ENCODE measurements at regions not wholly inside any gene's neighbourhood (a gene's known extent, or its start where the extent isn't known, plus 50 kb on each side); places are given as distances from the start of the nearest gene placed in this dataset.
"Not testable (repeated sequence)": the region's sequence is repeated elsewhere in the genome, so short reads cannot be mapped to it uniquely, and the experiment has no call there.

DNA sequence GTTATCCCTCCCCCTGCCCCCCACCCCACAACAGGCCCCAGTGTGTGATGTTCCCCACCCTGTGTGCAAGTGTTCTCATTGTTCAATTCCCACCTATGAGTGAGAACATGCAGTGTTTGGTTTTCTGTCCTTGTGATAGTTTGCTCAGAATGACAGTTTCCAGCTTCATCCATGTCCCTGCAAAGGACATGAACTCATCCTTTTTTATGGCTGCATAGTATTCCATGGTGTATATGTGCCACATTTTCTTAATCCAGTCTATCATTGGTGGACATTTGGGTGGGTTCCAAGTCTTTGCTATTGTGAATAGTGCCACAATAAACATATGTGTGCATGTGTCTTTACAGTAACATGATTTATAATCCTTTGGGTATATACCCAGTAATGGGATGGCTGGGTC, 79.3 kb upstream of the EDEM3 start:
- H3K36me3 ChIP-seq (ENCODE audit: control insufficient read depth in 2 of 2, insufficient read depth in 1 of 2, low read length in 2 of 2); H3K27ac ChIP-seq (ENCODE audit: extremely low read depth, low read depth, low read length); H3K9me3 ChIP-seq (ENCODE audit: control insufficient read depth, insufficient read depth, low read depth, low read length); H3K4me1 ChIP-seq (ENCODE audit: control insufficient read depth, insufficient read depth, low read length); H3K4me3 ChIP-seq (ENCODE audit: low read depth, low read length); POLR2A ChIA-PET: not testable (repeated sequence)
- CTCF ChIA-PET: interaction anchor here (1.6 kb wide), 1 partner anchor 28 kb away, joined by 6 read pairs; no protein-coding TSS in a partner anchor
- TF ChIP-seq ZNF146 (tag by site-specific recombination; IDR thresholded peaks at IDR 0.05): peak; percentile 87

DNA sequence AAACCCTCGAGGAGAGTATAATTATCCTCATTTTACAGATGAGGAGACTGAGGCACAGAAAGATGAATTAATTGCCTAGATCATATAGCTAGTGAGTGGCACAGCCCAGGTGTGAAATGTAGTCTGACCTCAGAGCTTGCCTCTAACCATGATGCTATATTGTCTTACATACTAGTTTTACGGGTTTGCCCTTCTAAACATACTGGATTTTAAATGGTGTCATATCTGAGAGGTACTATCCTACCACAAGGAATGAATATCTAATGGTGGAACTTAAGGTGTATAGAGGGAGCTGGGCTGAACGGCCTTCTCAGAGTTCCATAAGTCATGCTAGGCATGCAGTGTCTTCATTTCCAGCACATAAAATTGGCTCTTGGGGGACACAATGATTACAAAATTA, 77.9 kb upstream of the EDEM3 start:
- TF ChIP-seq ZNF121 (tag by site-specific recombination; IDR thresholded peaks at IDR 0.05): no peak
- no peak for TF ChIP-seq ZNF2 (tag by site-specific recombination; IDR thresholded peaks at IDR 0.05)
- TF ChIP-seq ZBTB21 (tag by site-specific recombination; IDR thresholded peaks at IDR 0.05): no peak
- TF ChIP-seq ZNF202 (tag by site-specific recombination; IDR thresholded peaks at IDR 0.05; ENCODE audit: borderline replicate concordance): no peak
- TF ChIP-seq, protein P1, sequence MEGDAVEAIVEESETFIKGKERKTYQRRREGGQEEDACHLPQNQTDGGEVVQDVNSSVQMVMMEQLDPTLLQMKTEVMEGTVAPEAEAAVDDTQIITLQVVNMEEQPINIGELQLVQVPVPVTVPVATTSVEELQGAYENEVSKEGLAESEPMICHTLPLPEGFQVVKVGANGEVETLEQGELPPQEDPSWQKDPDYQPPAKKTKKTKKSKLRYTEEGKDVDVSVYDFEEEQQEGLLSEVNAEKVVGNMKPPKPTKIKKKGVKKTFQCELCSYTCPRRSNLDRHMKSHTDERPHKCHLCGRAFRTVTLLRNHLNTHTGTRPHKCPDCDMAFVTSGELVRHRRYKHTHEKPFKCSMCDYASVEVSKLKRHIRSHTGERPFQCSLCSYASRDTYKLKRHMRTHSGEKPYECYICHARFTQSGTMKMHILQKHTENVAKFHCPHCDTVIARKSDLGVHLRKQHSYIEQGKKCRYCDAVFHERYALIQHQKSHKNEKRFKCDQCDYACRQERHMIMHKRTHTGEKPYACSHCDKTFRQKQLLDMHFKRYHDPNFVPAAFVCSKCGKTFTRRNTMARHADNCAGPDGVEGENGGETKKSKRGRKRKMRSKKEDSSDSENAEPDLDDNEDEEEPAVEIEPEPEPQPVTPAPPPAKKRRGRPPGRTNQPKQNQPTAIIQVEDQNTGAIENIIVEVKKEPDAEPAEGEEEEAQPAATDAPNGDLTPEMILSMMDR (tag by site-specific recombination; IDR thresholded peaks at IDR 0.05): no peak
- no peak for TF ChIP-seq ZNF626 (tag by site-specific recombination; IDR thresholded peaks at IDR 0.05)
- TF ChIP-seq, protein P2, sequence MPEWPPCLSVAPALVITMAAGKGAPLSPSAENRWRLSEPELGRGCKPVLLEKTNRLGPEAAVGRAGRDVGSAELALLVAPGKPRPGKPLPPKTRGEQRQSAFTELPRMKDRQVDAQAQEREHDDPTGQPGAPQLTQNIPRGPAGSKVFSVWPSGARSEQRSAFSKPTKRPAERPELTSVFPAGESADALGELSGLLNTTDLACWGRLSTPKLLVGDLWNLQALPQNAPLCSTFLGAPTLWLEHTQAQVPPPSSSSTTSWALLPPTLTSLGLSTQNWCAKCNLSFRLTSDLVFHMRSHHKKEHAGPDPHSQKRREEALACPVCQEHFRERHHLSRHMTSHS (tag by site-specific recombination; IDR thresholded peaks at IDR 0.05): no peak
- no peak for TF ChIP-seq ZNF585B (tag by site-specific recombination; IDR thresholded peaks at IDR 0.05)
- TF ChIP-seq ZNF138 (tag by site-specific recombination; IDR thresholded peaks at IDR 0.05; ENCODE audit: borderline replicate concordance): no peak
- TF ChIP-seq ZNF530 (tag by site-specific recombination; IDR thresholded peaks at IDR 0.05; ENCODE audit: low read depth): no peak
- TF ChIP-seq SALL2 (tag by site-specific recombination; IDR thresholded peaks at IDR 0.05; ENCODE audit: borderline replicate concordance): no peak
- TF ChIP-seq ZNF837 (tag by site-specific recombination; IDR thresholded peaks at IDR 0.05): no peak
- TF ChIP-seq ZIC2 (tag by site-specific recombination; IDR thresholded peaks at IDR 0.05): no peak
- TF ChIP-seq, protein P3, sequence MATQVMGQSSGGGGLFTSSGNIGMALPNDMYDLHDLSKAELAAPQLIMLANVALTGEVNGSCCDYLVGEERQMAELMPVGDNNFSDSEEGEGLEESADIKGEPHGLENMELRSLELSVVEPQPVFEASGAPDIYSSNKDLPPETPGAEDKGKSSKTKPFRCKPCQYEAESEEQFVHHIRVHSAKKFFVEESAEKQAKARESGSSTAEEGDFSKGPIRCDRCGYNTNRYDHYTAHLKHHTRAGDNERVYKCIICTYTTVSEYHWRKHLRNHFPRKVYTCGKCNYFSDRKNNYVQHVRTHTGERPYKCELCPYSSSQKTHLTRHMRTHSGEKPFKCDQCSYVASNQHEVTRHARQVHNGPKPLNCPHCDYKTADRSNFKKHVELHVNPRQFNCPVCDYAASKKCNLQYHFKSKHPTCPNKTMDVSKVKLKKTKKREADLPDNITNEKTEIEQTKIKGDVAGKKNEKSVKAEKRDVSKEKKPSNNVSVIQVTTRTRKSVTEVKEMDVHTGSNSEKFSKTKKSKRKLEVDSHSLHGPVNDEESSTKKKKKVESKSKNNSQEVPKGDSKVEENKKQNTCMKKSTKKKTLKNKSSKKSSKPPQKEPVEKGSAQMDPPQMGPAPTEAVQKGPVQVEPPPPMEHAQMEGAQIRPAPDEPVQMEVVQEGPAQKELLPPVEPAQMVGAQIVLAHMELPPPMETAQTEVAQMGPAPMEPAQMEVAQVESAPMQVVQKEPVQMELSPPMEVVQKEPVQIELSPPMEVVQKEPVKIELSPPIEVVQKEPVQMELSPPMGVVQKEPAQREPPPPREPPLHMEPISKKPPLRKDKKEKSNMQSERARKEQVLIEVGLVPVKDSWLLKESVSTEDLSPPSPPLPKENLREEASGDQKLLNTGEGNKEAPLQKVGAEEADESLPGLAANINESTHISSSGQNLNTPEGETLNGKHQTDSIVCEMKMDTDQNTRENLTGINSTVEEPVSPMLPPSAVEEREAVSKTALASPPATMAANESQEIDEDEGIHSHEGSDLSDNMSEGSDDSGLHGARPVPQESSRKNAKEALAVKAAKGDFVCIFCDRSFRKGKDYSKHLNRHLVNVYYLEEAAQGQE (tag by site-specific recombination; IDR thresholded peaks at IDR 0.05): no peak
- TF ChIP-seq ZNF211 (tag by site-specific recombination; IDR thresholded peaks at IDR 0.05; ENCODE audit: low read depth): no peak
- POLR2A ChIA-PET: no interaction called here
- Histone ChIP-seq H3K36me3 (ENCODE audit: control insufficient read depth in 2 of 2, insufficient read depth in 1 of 2, low read length in 2 of 2) (no peaks in the 10 kb centered on the region), H3K4me1 (ENCODE audit: control insufficient read depth, insufficient read depth, low read length) (no peaks in the 10 kb centered on the region; the same call in 1 of the 2 replicates), H3K27ac (ENCODE audit: extremely low read depth, low read depth, low read length) (no peak overlapping the region), H3K4me3 (ENCODE audit: low read depth, low read length) (no peak overlapping the region), H3K9me3 (ENCODE audit: control insufficient read depth, insufficient read depth, low read depth, low read length) (no peaks in the 10 kb centered on the region)
- CTCF ChIA-PET: interaction anchor here (0.6 to 1.6 kb wide), 2 partner anchors 27 to 579 kb away, joined by 3 to 6 read pairs; no protein-coding TSS in a partner anchor

DNA sequence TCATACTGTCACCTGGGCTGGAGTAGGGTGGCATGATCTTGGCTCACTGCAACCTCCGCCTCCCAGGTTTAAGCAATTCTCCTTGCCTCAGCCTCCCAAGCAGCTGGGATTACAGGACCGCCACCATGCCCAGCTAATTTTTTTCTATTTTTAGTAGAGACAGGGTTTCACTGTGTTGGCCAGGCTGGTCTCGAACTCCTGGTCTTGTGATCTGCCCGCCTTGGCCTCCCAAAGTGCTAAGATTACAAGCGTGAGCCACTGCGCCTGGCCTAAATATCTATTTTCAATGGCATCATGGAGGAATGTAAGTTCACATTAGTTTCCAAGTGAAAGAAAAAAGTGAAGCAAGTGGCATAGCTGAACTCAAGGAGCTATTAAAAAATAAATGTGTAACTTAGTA, 74.8 kb upstream of the EDEM3 start:
- H3K4me3 ChIP-seq (ENCODE audit: low read depth, low read length); H3K36me3 ChIP-seq (ENCODE audit: control insufficient read depth in 2 of 2, insufficient read depth in 1 of 2, low read length in 2 of 2); H3K27ac ChIP-seq (ENCODE audit: extremely low read depth, low read depth, low read length); H3K4me1 ChIP-seq (ENCODE audit: control insufficient read depth, insufficient read depth, low read length); H3K9me3 ChIP-seq (ENCODE audit: control insufficient read depth, insufficient read depth, low read depth, low read length): not testable (repeated sequence)
- ChIA-PET POLR2A (interaction anchor here (0.7 kb wide), 1 partner anchor 181 kb away, joined by 9 read pairs; no protein-coding TSS in a partner anchor), CTCF (interaction anchor here (1.3 kb wide), 1 partner anchor 24 kb away, joined by 7 read pairs; no protein-coding TSS in a partner anchor)
